ENCODE measurements at regions not wholly inside any gene's neighbourhood (a gene's known extent, or its start where the extent isn't known, plus 50 kb on each side); places are given as distances from the start of the nearest gene placed in this dataset.

GRCh38 chr1:229786974-229787610 lies 161.0 kb downstream of the URB2 start:
- Histone ChIP-seq H3K9me3 (ENCODE audit: low read length) (0 out of 2 replicates have a peak, but pooled peaks cover 3% of the 10 kb centered on the region), H4K20me1 (ENCODE audit: low read length) (no peaks in the 10 kb centered on the region), H3K4me2 (ENCODE audit: low read length) (no peak overlapping the region), H3K27ac (ENCODE audit: low read length) (no peak overlapping the region), H3K79me2 (ENCODE audit: low read length) (no peaks in the 10 kb centered on the region), H3K4me1 (ENCODE audit: insufficient read depth, low read length) (no peaks in the 10 kb centered on the region), H3K9me2 (replicated peaks; ENCODE audit: low read length) (no peaks in the 10 kb centered on the region), H3K36me3 (ENCODE audit: low read depth, low read length) (no peaks in the 10 kb centered on the region), H3F3A (ENCODE audit: low read length, unreplicated experiment) (no peaks in the 10 kb centered on the region), H3K27me3 (ENCODE audit: low read length) (peaks cover 73% of the 10 kb centered on the region), H3K9ac (ENCODE audit: low read length) (no peak overlapping the region), H3K4me3 (ENCODE audit: low read length) (no peak overlapping the region), H2AFZ (ENCODE audit: low read length) (no peak overlapping the region)
- ChIA-PET CTCF (no interaction called here), POLR2A (ENCODE audit: unreplicated experiment) (no interaction called here)
- no TSS peak for BruUV-seq (replicated peaks)
- DNase-seq (no peak), ATAC-seq (no peak)
- TF ChIP-seq, protein P1, sequence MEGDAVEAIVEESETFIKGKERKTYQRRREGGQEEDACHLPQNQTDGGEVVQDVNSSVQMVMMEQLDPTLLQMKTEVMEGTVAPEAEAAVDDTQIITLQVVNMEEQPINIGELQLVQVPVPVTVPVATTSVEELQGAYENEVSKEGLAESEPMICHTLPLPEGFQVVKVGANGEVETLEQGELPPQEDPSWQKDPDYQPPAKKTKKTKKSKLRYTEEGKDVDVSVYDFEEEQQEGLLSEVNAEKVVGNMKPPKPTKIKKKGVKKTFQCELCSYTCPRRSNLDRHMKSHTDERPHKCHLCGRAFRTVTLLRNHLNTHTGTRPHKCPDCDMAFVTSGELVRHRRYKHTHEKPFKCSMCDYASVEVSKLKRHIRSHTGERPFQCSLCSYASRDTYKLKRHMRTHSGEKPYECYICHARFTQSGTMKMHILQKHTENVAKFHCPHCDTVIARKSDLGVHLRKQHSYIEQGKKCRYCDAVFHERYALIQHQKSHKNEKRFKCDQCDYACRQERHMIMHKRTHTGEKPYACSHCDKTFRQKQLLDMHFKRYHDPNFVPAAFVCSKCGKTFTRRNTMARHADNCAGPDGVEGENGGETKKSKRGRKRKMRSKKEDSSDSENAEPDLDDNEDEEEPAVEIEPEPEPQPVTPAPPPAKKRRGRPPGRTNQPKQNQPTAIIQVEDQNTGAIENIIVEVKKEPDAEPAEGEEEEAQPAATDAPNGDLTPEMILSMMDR (conservative IDR thresholded peaks at IDR 0.05; ENCODE audit: low read depth, low read length): no peak
- no peak for TF ChIP-seq EZH2 (IDR thresholded peaks at IDR 0.05; ENCODE audit: low read length, unreplicated experiment)
- no peak for TF ChIP-seq EZH2phosphoT487 (IDR thresholded peaks at IDR 0.05; ENCODE audit: borderline replicate concordance, low read length)
- intact Hi-C loops (cut with micrococcal nuclease): no loop called here

DNA sequence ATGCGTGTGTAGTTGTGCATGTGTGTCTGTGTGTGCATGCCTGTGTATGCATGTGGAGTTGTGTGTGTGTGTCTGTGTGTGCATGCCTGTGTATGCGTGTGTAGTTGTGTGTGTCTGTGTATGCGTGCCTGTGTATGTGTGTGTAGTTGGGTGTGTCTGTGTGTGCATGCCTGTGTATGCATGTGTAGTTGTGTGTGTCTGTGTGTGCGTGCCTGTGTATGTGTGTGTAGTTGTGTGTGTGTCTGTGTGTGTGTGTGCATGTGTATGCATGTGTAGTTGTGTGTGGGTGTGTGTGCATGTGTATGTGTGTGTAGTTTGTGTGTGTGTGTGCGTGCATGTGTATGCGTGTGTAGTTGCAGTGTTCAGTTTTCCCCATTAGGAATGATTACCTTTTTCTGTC lies 162.0 kb downstream of the URB2 start:
- BruUV-seq (replicated peaks): no TSS peak
- H3K36me3 ChIP-seq (ENCODE audit: low read depth, low read length): no peaks in the 10 kb centered on the region
- POLR2A ChIA-PET (ENCODE audit: unreplicated experiment): no interaction called here
- peaks cover 71% of the 10 kb centered on the region for H3K27me3 ChIP-seq (ENCODE audit: low read length)
- DNase-seq: no peak
- intact Hi-C loops (cut with micrococcal nuclease): no loop called here
- no peak overlapping the region for H3K4me3 ChIP-seq (ENCODE audit: low read length)
- no peaks in the 10 kb centered on the region for H3K4me1 ChIP-seq (ENCODE audit: insufficient read depth, low read length)
- ATAC-seq: no peak
- H2AFZ ChIP-seq (ENCODE audit: low read length): no peak overlapping the region
- H3F3A ChIP-seq (ENCODE audit: low read length, unreplicated experiment): no peaks in the 10 kb centered on the region
- no peaks in the 10 kb centered on the region for H3K79me2 ChIP-seq (ENCODE audit: low read length)
- no peaks in the 10 kb centered on the region for H4K20me1 ChIP-seq (ENCODE audit: low read length)
- no peak for TF ChIP-seq EZH2phosphoT487 (IDR thresholded peaks at IDR 0.05; ENCODE audit: borderline replicate concordance, low read length)
- TF ChIP-seq, protein P1 (conservative IDR thresholded peaks at IDR 0.05; ENCODE audit: low read depth, low read length): no peak
- no peak for TF ChIP-seq EZH2 (IDR thresholded peaks at IDR 0.05; ENCODE audit: low read length, unreplicated experiment)
- H3K9me2 ChIP-seq (replicated peaks; ENCODE audit: low read length): no peaks in the 10 kb centered on the region
- no peak overlapping the region for H3K27ac ChIP-seq (ENCODE audit: low read length)
- no peak overlapping the region for H3K4me2 ChIP-seq (ENCODE audit: low read length)
- 0 out of 2 replicates have a peak, but pooled peaks cover 3% of the 10 kb centered on the region for H3K9me3 ChIP-seq (ENCODE audit: low read length)
- CTCF ChIA-PET: no interaction called here
- no peak overlapping the region for H3K9ac ChIP-seq (ENCODE audit: low read length)
